ENCODE measurements at regions not wholly inside any gene's neighbourhood (a gene's known extent, or its start where the extent isn't known, plus 50 kb on each side); places are given as distances from the start of the nearest gene placed in this dataset.

DNA sequence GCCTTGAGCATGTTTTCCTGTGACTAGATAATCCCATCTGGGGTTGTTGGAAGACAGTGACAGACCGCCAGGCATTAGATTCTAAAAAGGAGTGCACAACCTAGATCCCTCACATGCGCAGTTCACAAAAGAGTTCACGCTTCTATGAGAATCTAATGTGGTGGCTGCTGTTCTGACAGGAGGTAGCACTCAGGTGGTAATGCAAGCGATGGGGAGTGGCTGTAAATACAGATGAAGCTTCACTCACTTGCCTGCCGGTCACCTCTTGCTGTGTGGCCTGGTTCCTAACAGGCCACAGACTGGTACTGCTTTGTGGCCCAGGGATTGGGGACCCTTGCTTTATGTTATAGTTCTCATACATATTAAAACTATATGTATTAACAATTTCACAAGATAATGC lies 81.9 kb upstream of the TMLHE start:
- no peaks in the 10 kb centered on the region for H3K36me3 ChIP-seq (ENCODE audit: low read depth, low read length)
- H3K4me2 ChIP-seq (ENCODE audit: low read length) = no peak overlapping the region
- TF ChIP-seq, protein P1, sequence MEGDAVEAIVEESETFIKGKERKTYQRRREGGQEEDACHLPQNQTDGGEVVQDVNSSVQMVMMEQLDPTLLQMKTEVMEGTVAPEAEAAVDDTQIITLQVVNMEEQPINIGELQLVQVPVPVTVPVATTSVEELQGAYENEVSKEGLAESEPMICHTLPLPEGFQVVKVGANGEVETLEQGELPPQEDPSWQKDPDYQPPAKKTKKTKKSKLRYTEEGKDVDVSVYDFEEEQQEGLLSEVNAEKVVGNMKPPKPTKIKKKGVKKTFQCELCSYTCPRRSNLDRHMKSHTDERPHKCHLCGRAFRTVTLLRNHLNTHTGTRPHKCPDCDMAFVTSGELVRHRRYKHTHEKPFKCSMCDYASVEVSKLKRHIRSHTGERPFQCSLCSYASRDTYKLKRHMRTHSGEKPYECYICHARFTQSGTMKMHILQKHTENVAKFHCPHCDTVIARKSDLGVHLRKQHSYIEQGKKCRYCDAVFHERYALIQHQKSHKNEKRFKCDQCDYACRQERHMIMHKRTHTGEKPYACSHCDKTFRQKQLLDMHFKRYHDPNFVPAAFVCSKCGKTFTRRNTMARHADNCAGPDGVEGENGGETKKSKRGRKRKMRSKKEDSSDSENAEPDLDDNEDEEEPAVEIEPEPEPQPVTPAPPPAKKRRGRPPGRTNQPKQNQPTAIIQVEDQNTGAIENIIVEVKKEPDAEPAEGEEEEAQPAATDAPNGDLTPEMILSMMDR (conservative IDR thresholded peaks at IDR 0.05; ENCODE audit: low read depth, low read length) = no peak
- TF ChIP-seq EZH2 (IDR thresholded peaks at IDR 0.05; ENCODE audit: low read length, unreplicated experiment) = no peak
- TF ChIP-seq EZH2phosphoT487 (IDR thresholded peaks at IDR 0.05; ENCODE audit: borderline replicate concordance, low read length) = no peak
- ATAC-seq (no peak), DNase-seq (no peak)
- no peak overlapping the region for H3K4me3 ChIP-seq (ENCODE audit: low read length)
- no peak overlapping the region for H3K27ac ChIP-seq (ENCODE audit: low read length)
- intact Hi-C loops (cut with micrococcal nuclease) = no loop called here
- BruUV-seq (replicated peaks) = no TSS peak
- no peaks in the 10 kb centered on the region for H3K79me2 ChIP-seq (ENCODE audit: low read length)
- no peaks in the 10 kb centered on the region for H3F3A ChIP-seq (ENCODE audit: low read length, unreplicated experiment)
- no peak overlapping the region for H2AFZ ChIP-seq (ENCODE audit: low read length)
- H4K20me1 ChIP-seq (ENCODE audit: low read length) = no peaks in the 10 kb centered on the region
- H3K27me3 ChIP-seq (ENCODE audit: low read length) = no peaks in the 10 kb centered on the region
- ChIA-PET CTCF (no interaction called here), POLR2A (ENCODE audit: unreplicated experiment) (no interaction called here)
- no peaks in the 10 kb centered on the region for H3K4me1 ChIP-seq (ENCODE audit: insufficient read depth, low read length)
- no peak overlapping the region for H3K9ac ChIP-seq (ENCODE audit: low read length)
- H3K9me3 ChIP-seq (ENCODE audit: low read length) = no peaks in the 10 kb centered on the region
- no peaks in the 10 kb centered on the region for H3K9me2 ChIP-seq (replicated peaks; ENCODE audit: low read length)

DNA sequence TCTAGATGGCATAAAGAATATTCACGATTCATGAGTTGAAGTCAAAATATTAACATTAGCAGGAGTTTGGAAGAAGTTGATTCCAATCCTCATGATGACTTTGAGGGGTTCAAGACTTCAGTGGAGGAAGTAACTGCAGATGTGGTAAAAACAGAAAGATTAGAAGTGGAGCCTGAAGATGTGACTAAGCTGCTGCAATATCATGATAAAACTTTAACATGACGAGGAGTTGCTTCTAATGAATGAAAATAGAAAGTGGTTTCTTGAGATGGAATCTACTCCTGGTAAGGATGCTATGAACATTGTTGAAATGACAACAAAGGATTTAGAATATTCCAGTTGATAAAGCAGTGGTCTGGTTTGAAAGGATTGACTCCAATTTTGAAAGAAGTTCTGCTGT lies 70.1 kb upstream of the TMLHE start:
- ChIA-PET POLR2A (ENCODE audit: unreplicated experiment) (no interaction called here), CTCF (no interaction called here)
- no peaks in the 10 kb centered on the region for H3K9me3 ChIP-seq (ENCODE audit: low read length)
- TF ChIP-seq EZH2phosphoT487 (IDR thresholded peaks at IDR 0.05; ENCODE audit: borderline replicate concordance, low read length) (no peak), EZH2 (IDR thresholded peaks at IDR 0.05; ENCODE audit: low read length, unreplicated experiment) (no peak)
- TF ChIP-seq, protein P1 (conservative IDR thresholded peaks at IDR 0.05; ENCODE audit: low read depth, low read length) = no peak
- H2AFZ ChIP-seq (ENCODE audit: low read length) = no peak overlapping the region
- no peaks in the 10 kb centered on the region for H3K79me2 ChIP-seq (ENCODE audit: low read length)
- no peaks in the 10 kb centered on the region for H3K36me3 ChIP-seq (ENCODE audit: low read depth, low read length)
- intact Hi-C loops (cut with micrococcal nuclease) = no loop called here
- no peak for ATAC-seq
- H3K4me2 ChIP-seq (ENCODE audit: low read length) = no peak overlapping the region
- no peak for DNase-seq
- no peak overlapping the region for H3K27ac ChIP-seq (ENCODE audit: low read length)
- H3K9me2 ChIP-seq (replicated peaks; ENCODE audit: low read length) = no peaks in the 10 kb centered on the region
- no TSS peak for BruUV-seq (replicated peaks)
- no peak overlapping the region for H3K4me3 ChIP-seq (ENCODE audit: low read length)
- H3F3A ChIP-seq (ENCODE audit: low read length, unreplicated experiment) = no peaks in the 10 kb centered on the region
- no peaks in the 10 kb centered on the region for H3K27me3 ChIP-seq (ENCODE audit: low read length)
- no peaks in the 10 kb centered on the region for H4K20me1 ChIP-seq (ENCODE audit: low read length)
- H3K4me1 ChIP-seq (ENCODE audit: insufficient read depth, low read length) = no peaks in the 10 kb centered on the region
- H3K9ac ChIP-seq (ENCODE audit: low read length) = no peak overlapping the region

DNA sequence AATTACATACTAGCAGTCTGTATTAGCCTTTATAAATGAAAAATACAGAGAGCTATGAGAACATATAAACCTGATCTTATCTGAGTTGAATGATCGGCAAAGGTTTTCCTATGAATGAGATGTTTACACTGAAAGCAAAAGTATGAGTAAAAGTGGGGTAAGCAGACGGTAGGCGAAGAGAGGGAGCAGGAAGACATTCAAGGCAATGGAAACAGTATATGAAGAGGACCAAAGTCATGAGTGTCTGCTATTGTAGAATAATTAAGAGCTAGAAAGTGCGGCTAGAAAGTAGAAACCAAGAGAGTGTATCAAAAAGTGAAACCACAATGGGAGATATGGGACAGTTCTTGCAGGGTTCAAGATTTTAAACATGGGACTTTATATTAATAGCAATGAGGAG lies 67.0 kb upstream of the TMLHE start:
- no TSS peak for BruUV-seq (replicated peaks)
- intact Hi-C loops (cut with micrococcal nuclease) = no loop called here
- POLR2A ChIA-PET (ENCODE audit: unreplicated experiment) = no interaction called here

More for the DNA sequence above, 67.0 kb upstream of the TMLHE start:
- H3K9me2 ChIP-seq (replicated peaks; ENCODE audit: low read length) = no peaks in the 10 kb centered on the region
- CTCF ChIA-PET = no interaction called here
- H3K4me1 ChIP-seq (ENCODE audit: insufficient read depth, low read length) = no peaks in the 10 kb centered on the region
- H3K9me3 ChIP-seq (ENCODE audit: low read length) = no peaks in the 10 kb centered on the region
- no peak overlapping the region for H3K27ac ChIP-seq (ENCODE audit: low read length)
- no peak overlapping the region for H3K4me2 ChIP-seq (ENCODE audit: low read length)
- H2AFZ ChIP-seq (ENCODE audit: low read length) = no peak overlapping the region
- no peaks in the 10 kb centered on the region for H3K27me3 ChIP-seq (ENCODE audit: low read length)
- no peaks in the 10 kb centered on the region for H3K79me2 ChIP-seq (ENCODE audit: low read length)
- no peaks in the 10 kb centered on the region for H4K20me1 ChIP-seq (ENCODE audit: low read length)
- no peak overlapping the region for H3K4me3 ChIP-seq (ENCODE audit: low read length)
- DNase-seq (no peak), ATAC-seq (no peak)
- H3K36me3 ChIP-seq (ENCODE audit: low read depth, low read length) = no peaks in the 10 kb centered on the region
- H3F3A ChIP-seq (ENCODE audit: low read length, unreplicated experiment) = no peaks in the 10 kb centered on the region
- TF ChIP-seq EZH2 (IDR thresholded peaks at IDR 0.05; ENCODE audit: low read length, unreplicated experiment) = no peak
- no peak for TF ChIP-seq EZH2phosphoT487 (IDR thresholded peaks at IDR 0.05; ENCODE audit: borderline replicate concordance, low read length)
- TF ChIP-seq, protein P1 (conservative IDR thresholded peaks at IDR 0.05; ENCODE audit: low read depth, low read length) = no peak
- H3K9ac ChIP-seq (ENCODE audit: low read length) = no peak overlapping the region
